HG03565 (cell line): ENCODE measurements at regions not wholly inside any gene's neighbourhood (a gene's known extent, or its start where the extent isn't known, plus 50 kb on each side); places are given as distances from the start of the nearest gene placed in this dataset.

ENCODE experiments used
- ATAC-seq: cut with Tn5 transposase; IDR thresholded peaks from one replicate; pipeline ENCODE4 v1.9.1; 2021; ENCODE audit warnings: mild to moderate bottlenecking, moderate library complexity; ENCODE audit not compliant: unreplicated experiment

DNA sequence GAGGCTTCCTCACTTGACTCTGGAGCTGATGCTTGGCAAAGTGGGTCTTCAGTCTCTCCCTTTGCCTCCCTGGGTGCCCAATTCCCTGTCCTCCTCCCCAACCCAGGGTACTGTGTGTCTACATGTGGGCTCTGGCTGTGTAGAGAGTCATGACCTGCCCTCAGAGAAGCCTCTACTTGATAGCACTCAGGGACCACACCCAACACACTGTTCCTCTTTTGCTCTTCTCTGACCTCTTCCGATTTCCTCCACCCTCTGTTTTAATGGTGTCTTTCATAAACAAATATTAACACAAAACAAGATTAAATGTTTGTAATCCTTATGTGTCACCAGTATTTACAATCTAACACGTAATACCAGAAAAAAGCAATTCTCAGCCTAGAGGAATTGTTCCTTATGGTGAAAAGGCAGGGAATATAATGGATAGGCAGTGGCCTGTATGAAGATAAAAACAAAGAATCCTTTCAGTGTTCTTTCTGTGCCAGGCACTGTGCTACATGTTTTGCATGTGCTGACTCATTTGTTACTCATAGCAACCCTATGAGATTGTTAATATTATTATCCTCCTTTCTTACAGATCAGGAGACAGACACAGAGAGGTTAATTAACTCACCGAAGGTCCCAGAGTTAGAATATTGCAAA is 58.2 kb downstream of the HSD3B1 start:
- peak; percentile 58 for ATAC-seq

DNA sequence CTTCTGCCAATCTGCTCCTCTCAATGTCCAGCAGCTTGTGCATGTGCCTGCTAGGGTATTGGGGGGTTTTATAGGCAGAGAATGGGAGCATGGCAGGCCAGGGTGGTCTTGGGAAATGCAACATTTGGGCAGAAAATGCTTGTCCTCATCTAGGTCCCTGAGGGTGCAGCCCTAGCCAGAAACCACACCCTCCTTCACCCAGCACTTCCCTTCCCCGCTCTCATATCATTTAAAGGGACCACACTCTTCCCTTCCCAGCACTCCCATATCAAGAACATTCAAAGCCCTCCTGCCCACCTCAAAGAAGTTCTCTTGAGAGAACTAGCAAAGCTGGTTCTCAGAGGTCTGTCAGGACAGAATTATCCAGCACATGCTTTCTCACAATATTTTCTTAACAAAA is 62.1 kb downstream of the HSD3B1 start:
- ATAC-seq = no peak
